K562 (cell line): ENCODE measurements at regions not wholly inside any gene's neighbourhood (a gene's known extent, or its start where the extent isn't known, plus 50 kb on each side); places are given as distances from the start of the nearest gene placed in this dataset.

Experiments
- ATAC-seq: fragments of 200-7000 bp; cut with Tn5 transposase; 3 replicates; pipeline ENCODE4 v1.9.1; 2020; ENCODE audit warnings: moderate library complexity
- BruUV-seq: library from RNA; stranded (reverse); fragments of 400-500 nt; replicated peaks from 2 replicates; lab custom pipeline; 2021; lab: Mats Ljungman, UMichigan
- CTCF ChIA-PET: fragments of 300-600 bp; formaldehyde crosslinking; extraction: SDS; loops from one replicate; lab custom pipeline; 2021; ENCODE audit warnings: low intra/inter-chr PET ratio; lab: Yijun Ruan, JAX
- POLR2A ChIA-PET: fragments of 300-600, 350-650 bp; sonication (Branson Sonifier 250); formaldehyde crosslinking; extraction: SDS; loops from one replicate; lab custom pipeline; 2021; ENCODE audit warnings: antibody characterized with exemption, inconsistent platforms; lab: Yijun Ruan, JAX
- DNase-seq, 4 experiments: peaks; one replicate each; pipeline versions ENCODE4 v3.0.0 to v3.0.0-alpha.2; 2011 to 2018; ENCODE audit warnings: low spot score in 3 of 4, mixed read lengths in 3 of 4; ENCODE audit errors: extremely low read depth in 1 of 4
- FAIRE-seq: peaks from 2 replicates; lab custom pipeline; 2011; peaks lifted over from hg19 to GRCh38; lab: Jason Lieb, UNC
- H2AFZ ChIP-seq: 2 replicates; pipeline ENCODE4 v1.6.0; 2011; ENCODE audit warnings: low read depth, low read length, control low read depth, inconsistent platforms
- H3K27ac ChIP-seq: fragments of 200-600 bp; 3 replicates; pipeline ENCODE4 v1.8.0; 2011; ENCODE audit warnings: low read depth, mild to moderate bottlenecking, control low read depth, inconsistent platforms, low read length, moderate library complexity, mixed read lengths; ENCODE audit errors: extremely low read depth
- H3K27me3 ChIP-seq, 2 experiments: fragments of 300-600 bp in 1 of 2; 2 replicates in 1 of 2; 3 replicates in 1 of 2; pipeline versions ENCODE4 v1.6.0 to v1.8.0; 2011; ENCODE audit warnings: inconsistent platforms in 2 of 2, low read length in 2 of 2, mild to moderate bottlenecking in 1 of 2, mixed read lengths in 1 of 2, moderate library complexity in 1 of 2; ENCODE audit not compliant: control insufficient read depth in 2 of 2, insufficient read depth in 2 of 2
- H3K36me3 ChIP-seq: fragments of 300-600 bp; 3 replicates; pipeline ENCODE4 v1.8.0; 2011; ENCODE audit warnings: mild to moderate bottlenecking, low read length, inconsistent platforms; ENCODE audit not compliant: control insufficient read depth, insufficient read depth
- H3K4me1 ChIP-seq, 2 experiments: fragments of 200-600 bp in 1 of 2; replicated peaks in 1 of 2; 2 replicates in 1 of 2; 3 replicates in 1 of 2; pipeline versions ENCODE4 v1.5.1 to v1.8.0; 2011; ENCODE audit warnings: inconsistent platforms in 2 of 2, low read length in 2 of 2, mild to moderate bottlenecking in 1 of 2, mixed read lengths in 1 of 2, moderate library complexity in 1 of 2; ENCODE audit not compliant: control insufficient read depth in 2 of 2, insufficient read depth in 2 of 2
- H3K4me2 ChIP-seq: 2 replicates; pipeline ENCODE4 v1.6.1; 2011; ENCODE audit warnings: low read length, control low read depth, inconsistent platforms, mixed read lengths; ENCODE audit not compliant: insufficient read depth
- H3K4me3 ChIP-seq: fragments of 200-600 bp; sonication (generic), shearing (Covaris generic); 2 replicates; pipeline ENCODE4 v1.5.1; 2016; ENCODE audit warnings: control low read depth, inconsistent platforms
- H3K79me2 ChIP-seq: fragments of 200-600 bp; 3 replicates; pipeline ENCODE4 v1.8.0; 2011; ENCODE audit warnings: low read length, inconsistent platforms; ENCODE audit not compliant: control insufficient read depth, insufficient read depth
- H3K9ac ChIP-seq, 2 experiments: 2 replicates each; pipeline versions ENCODE4 v1.6.0 to v1.6.1; 2011; ENCODE audit warnings: low read depth in 2 of 2, low read length in 2 of 2, control low read depth in 1 of 2, inconsistent platforms in 1 of 2, mild to moderate bottlenecking in 1 of 2, mixed read lengths in 1 of 2; ENCODE audit not compliant: insufficient read depth in 1 of 2
- H3K9me1 ChIP-seq: one replicate; pipeline ENCODE4 v1.6.0; 2011; ENCODE audit warnings: inconsistent platforms, mild to moderate bottlenecking, low read length, moderate library complexity; ENCODE audit not compliant: control insufficient read depth, insufficient read depth
- H3K9me3 ChIP-seq: replicated peaks from 2 replicates; pipeline ENCODE4 v1.5.1; 2011; ENCODE audit warnings: low read depth, low read length, inconsistent platforms; ENCODE audit not compliant: control insufficient read depth, insufficient read depth
- H4K20me1 ChIP-seq: replicated peaks from 2 replicates; pipeline ENCODE4 v1.6.1; 2011; ENCODE audit warnings: low read length, inconsistent platforms, mixed read lengths; ENCODE audit not compliant: control insufficient read depth, insufficient read depth
- ARID2 ChIP-seq: fragments of 450-650 bp; IDR thresholded peaks from 2 replicates; pipeline ENCODE4 v1.6.1; 2017; ENCODE audit warnings: antibody characterized with exemption, mild to moderate bottlenecking
- CBFA2T2 ChIP-seq: fragments of 450-650 bp; conservative IDR thresholded peaks from 2 replicates; pipeline ENCODE4 v1.6.1; 2017; ENCODE audit warnings: mild to moderate bottlenecking
- ELF1 ChIP-seq: fragments of 200-800 bp; sonication (Bioruptor generic); IDR thresholded peaks from 2 replicates; pipeline ENCODE4 v1.6.1; 2016; ENCODE audit warnings: missing genetic modification characterization, missing compliant biosample characterization
- GATAD2A ChIP-seq: fragments of 450-650 bp; IDR thresholded peaks from 2 replicates; pipeline ENCODE4 v1.6.1; 2017
- HDAC6 ChIP-seq: IDR thresholded peaks from 2 replicates; pipeline ENCODE4 v1.6.1; 2012; ENCODE audit warnings: low read depth, mild to moderate bottlenecking, control low read depth, inconsistent platforms, low read length, moderate library complexity
- HEY1 ChIP-seq: fragments of 250-450 bp; sonication (Bioruptor Pico); IDR thresholded peaks from 2 replicates; pipeline ENCODE4 v1.5.0; 2020; ENCODE audit warnings: mild to moderate bottlenecking, moderate library complexity, borderline replicate concordance
- POLR2H ChIP-seq: IDR thresholded peaks from 2 replicates; pipeline ENCODE4 v1.6.1; 2016; ENCODE audit warnings: missing genetic modification characterization, low read depth, mild to moderate bottlenecking, control low read depth, missing compliant biosample characterization, moderate library complexity
- UBTF ChIP-seq, 2 experiments: IDR thresholded peaks; 2 replicates each; pipeline ENCODE4 v1.6.1; 2012; ENCODE audit warnings: improper control_type of control experiment in 2 of 2, low read depth in 2 of 2, low read length in 2 of 2, borderline replicate concordance in 1 of 2
- YBX1 ChIP-seq: fragments of 450-650 bp; IDR thresholded peaks from 2 replicates; pipeline ENCODE4 v1.7.1; 2016; ENCODE audit warnings: mild to moderate bottlenecking
- ZNF280A ChIP-seq: fragments of 450-650 bp; IDR thresholded peaks from 2 replicates; pipeline ENCODE4 v1.6.1; 2018; ENCODE audit warnings: mild to moderate bottlenecking, low read depth; ENCODE audit not compliant: partially characterized antibody
- ZNF507 ChIP-seq: conservative IDR thresholded peaks from 2 replicates; pipeline ENCODE4 v1.6.1; 2017; ENCODE audit warnings: missing genetic modification characterization, missing compliant biosample characterization
- WGBS: fragments of 100-300 bp; shearing (Covaris generic); methylation state at CpG from one replicate; pipeline ENCODE4 v1.1.6; 2016; ENCODE audit warnings: low coverage, mixed read lengths; ENCODE audit not compliant: insufficient coverage; ENCODE audit errors: missing lambda C conversion rate; 5-methylcytosine and 5-hydroxymethylcytosine counted together
- in situ Hi-C: fragments of 300-500 bp; cut with MboI; formaldehyde crosslinking; loops from 4 replicates; pipeline ENCODE4 v1.15.0; 2018; ENCODE audit warnings: inconsistent platforms, mixed read lengths
- intact Hi-C: fragments of 100-400 bp; cut with micrococcal nuclease; formaldehyde crosslinking; loops from 2 replicates; pipeline ENCODE4 v1.14.2; 2022

- CTCF ChIA-PET, result no interaction called here
- ATAC-seq (no peak), DNase-seq (no peak), FAIRE-seq (no peak)
- POLR2A ChIA-PET, result no interaction called here
- no peak overlapping the region for H3K27ac ChIP-seq
- intact Hi-C loops (no loop called here), in situ Hi-C loops (no loop called here)
- no peaks in the 10 kb centered on the region for H3K79me2 ChIP-seq
- no peaks in the 10 kb centered on the region for H3K9me3 ChIP-seq
- H2AFZ ChIP-seq, result no peak overlapping the region
- no TSS peak for BruUV-seq
- H3K4me1 ChIP-seq, result peaks cover 0 to 7% of the 10 kb centered on the region in 2 experiments; a peak in 2 of 5 replicates
- no peak overlapping the region for H3K4me3 ChIP-seq
- WGBS, result 20% methylated on average over 10 of the region's 13 CpGs
- H3K4me2 ChIP-seq, result no peak overlapping the region
- no peaks in the 10 kb centered on the region for H3K36me3 ChIP-seq
- no peaks in the 10 kb centered on the region for H4K20me1 ChIP-seq
- H3K9ac ChIP-seq, result no peak overlapping the region
- H3K9me1 ChIP-seq, result no peaks in the 10 kb centered on the region
- TF ChIP-seq ELF1, result no peak
- no peak for TF ChIP-seq ZNF507 (tag)
- no peak for TF ChIP-seq HDAC6
- no peak for TF ChIP-seq ARID2
- no peak for TF ChIP-seq YBX1
- no peaks in the 10 kb centered on the region; a peak in 2 of 5 replicates for H3K27me3 ChIP-seq
Measured at GRCh38 chr13:18951412-18951811, 230.2 kb downstream of the TUBA3C start.

- intact Hi-C loops, result no loop called here
- Histone ChIP-seq H3K9me3 (no peaks in the 10 kb centered on the region), H4K20me1 (no peaks in the 10 kb centered on the region), H3K27ac (no peak overlapping the region), H3K4me1 (peaks cover 0 to 8% of the 10 kb centered on the region in 2 experiments; a peak in 2 of 5 replicates), H3K9me1 (no peaks in the 10 kb centered on the region), H3K79me2 (no peaks in the 10 kb centered on the region), H3K27me3 (no peaks in the 10 kb centered on the region; a peak in 2 of 5 replicates), H3K4me3 (no peak overlapping the region), H3K4me2 (no peak overlapping the region), H3K36me3 (no peaks in the 10 kb centered on the region), H2AFZ (no peak overlapping the region), H3K9ac (no peak overlapping the region)
- CTCF ChIA-PET, result no interaction called here
- 4% methylated on average over 3 of the region's 7 CpGs for WGBS
- in situ Hi-C loops, result no loop called here
- FAIRE-seq (no peak), DNase-seq (no peak), ATAC-seq (no peak)
- no TSS peak for BruUV-seq
- TF ChIP-seq CBFA2T2 (no peak), UBTF (IDR thresholded peaks at IDR 0.05; ENCODE audit: borderline replicate concordance in 1 of 2, low read depth in 2 of 2, low read length in 2 of 2) (no peak), HEY1 (CRISPR knock-in tag) (no peak), ZNF280A (no peak), GATAD2A (no peak), POLR2H (tag) (no peak)
- POLR2A ChIA-PET, result interaction anchor here (0.9 kb wide), 3 partner anchors 10 to 29 kb away, joined by 3 to 4 read pairs (median 3); no protein-coding TSS in a partner anchor
Measured at GRCh38 chr13:18949970-18950369, 231.7 kb downstream of the TUBA3C start.
